SK-N-SH treated with all-trans-retinoic acid at 6 μM for 48 hours (cell line): ENCODE measurements at regions not wholly inside any gene's neighbourhood (a gene's known extent, or its start where the extent isn't known, plus 50 kb on each side); places are given as distances from the start of the nearest gene placed in this dataset.

Source experiments
- ARNTL ChIP-seq: fragments of 450-650 bp; formaldehyde crosslinking; IDR thresholded peaks from 2 replicates; pipeline ENCODE4 v1.5.0; 2020; ENCODE audit warnings: low read depth, mild to moderate bottlenecking, moderate library complexity, borderline replicate concordance
- BACH2 ChIP-seq: fragments of 250-450 bp; sonication (Bioruptor Pico); IDR thresholded peaks from 2 replicates; pipeline ENCODE4 v1.9.0; 2021; ENCODE audit warnings: mild to moderate bottlenecking, borderline replicate concordance
- CREB5 ChIP-seq: fragments of 250-450 bp; sonication (Bioruptor Pico); IDR thresholded peaks from 2 replicates; pipeline ENCODE4 v1.5.1; 2020; ENCODE audit warnings: low read depth, mild to moderate bottlenecking, moderate library complexity
- CSDC2 ChIP-seq: fragments of 250-450 bp; sonication (Bioruptor Pico); IDR thresholded peaks from 2 replicates; pipeline ENCODE4 v1.5.0; 2020; ENCODE audit warnings: mild to moderate bottlenecking, moderate library complexity
- CSRNP3 ChIP-seq: fragments of 250-450 bp; sonication (Bioruptor Pico); IDR thresholded peaks from 2 replicates; pipeline ENCODE4 v1.5.1; 2021; ENCODE audit warnings: mild to moderate bottlenecking, moderate library complexity
- ISL1 ChIP-seq: fragments of 250-450 bp; sonication (Bioruptor Pico); IDR thresholded peaks from 2 replicates; pipeline ENCODE4 v2.1.2; 2022; ENCODE audit warnings: mild to moderate bottlenecking, moderate library complexity
- OSR1 ChIP-seq: fragments of 250-450 bp; sonication (Bioruptor Pico); IDR thresholded peaks from 2 replicates; pipeline ENCODE4 v1.8.0; 2022; ENCODE audit warnings: moderate library complexity, mild to moderate bottlenecking, inconsistent platforms
- PATZ1 ChIP-seq: fragments of 250-450 bp; sonication (Bioruptor Pico); IDR thresholded peaks from 2 replicates; pipeline ENCODE4 v1.8.0; 2020; ENCODE audit warnings: mild to moderate bottlenecking, moderate library complexity, borderline replicate concordance
- RARB ChIP-seq: fragments of 250-450 bp; sonication (Bioruptor Pico); IDR thresholded peaks from 2 replicates; pipeline ENCODE4 v1.8.0; 2021; ENCODE audit warnings: mild to moderate bottlenecking, moderate library complexity
- TCF4 ChIP-seq: fragments of 250-450 bp; sonication (Bioruptor Pico); IDR thresholded peaks from 2 replicates; pipeline ENCODE4 v1.8.0; 2021; ENCODE audit warnings: mild to moderate bottlenecking, moderate library complexity, borderline replicate concordance
- ZC3H10 ChIP-seq: fragments of 250-450 bp; sonication (Bioruptor Pico); IDR thresholded peaks from 2 replicates; pipeline ENCODE4 v1.5.1; 2021; ENCODE audit warnings: mild to moderate bottlenecking, moderate library complexity
- ZFP3 ChIP-seq: fragments of 250-450 bp; sonication (Bioruptor Pico); IDR thresholded peaks from 2 replicates; pipeline ENCODE4 v1.5.0; 2020; ENCODE audit warnings: mild to moderate bottlenecking, moderate library complexity
- ZNF8 ChIP-seq: fragments of 450-650 bp; formaldehyde crosslinking; IDR thresholded peaks from 2 replicates; pipeline ENCODE4 v1.5.0; 2020; ENCODE audit warnings: mild to moderate bottlenecking, moderate library complexity

- no peak for TF ChIP-seq CSDC2 (CRISPR knock-in tag)
- TF ChIP-seq CSRNP3 (CRISPR knock-in tag) = no peak
- TF ChIP-seq ARNTL (CRISPR knock-in tag) = no peak
- no peak for TF ChIP-seq BACH2 (CRISPR knock-in tag)
- TF ChIP-seq ZFP3 (CRISPR knock-in tag) = no peak
- TF ChIP-seq TCF4 = no peak
- TF ChIP-seq PATZ1 (CRISPR knock-in tag) = no peak
- TF ChIP-seq ZNF8 = no peak
- no peak for TF ChIP-seq OSR1 (CRISPR knock-in tag)
- TF ChIP-seq RARB (CRISPR knock-in tag) = no peak
- no peak for TF ChIP-seq CREB5 (CRISPR knock-in tag)
- no peak for TF ChIP-seq ISL1
- no peak for TF ChIP-seq ZC3H10
Observed at GRCh38 chr3:194280777-194281176, 70.4 kb downstream of the CPN2 start.
